ENCODE measurements at regions not wholly inside any gene's neighbourhood (a gene's known extent, or its start where the extent isn't known, plus 50 kb on each side); places are given as distances from the start of the nearest gene placed in this dataset.

DNA sequence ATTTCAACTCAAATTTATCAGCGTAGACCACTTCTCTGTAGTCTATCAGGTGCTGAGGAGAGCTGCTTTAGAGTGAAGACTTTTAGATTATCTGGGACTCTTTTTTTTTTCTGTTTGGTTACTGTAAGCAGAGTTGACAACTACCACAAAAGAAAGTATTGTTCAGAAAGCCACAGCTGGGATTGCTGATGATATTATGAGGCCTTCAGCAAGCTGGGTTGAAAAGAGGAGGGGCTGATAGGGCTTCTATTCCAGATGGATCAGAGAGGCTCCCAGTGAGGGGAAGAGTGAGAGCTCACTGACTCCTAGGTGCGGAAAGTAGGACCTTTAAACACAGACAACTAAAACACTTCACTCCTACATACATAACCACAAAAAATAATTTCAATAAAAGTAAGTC, 188.5 kb upstream of the FERD3L start:
- TF ChIP-seq, protein P1, sequence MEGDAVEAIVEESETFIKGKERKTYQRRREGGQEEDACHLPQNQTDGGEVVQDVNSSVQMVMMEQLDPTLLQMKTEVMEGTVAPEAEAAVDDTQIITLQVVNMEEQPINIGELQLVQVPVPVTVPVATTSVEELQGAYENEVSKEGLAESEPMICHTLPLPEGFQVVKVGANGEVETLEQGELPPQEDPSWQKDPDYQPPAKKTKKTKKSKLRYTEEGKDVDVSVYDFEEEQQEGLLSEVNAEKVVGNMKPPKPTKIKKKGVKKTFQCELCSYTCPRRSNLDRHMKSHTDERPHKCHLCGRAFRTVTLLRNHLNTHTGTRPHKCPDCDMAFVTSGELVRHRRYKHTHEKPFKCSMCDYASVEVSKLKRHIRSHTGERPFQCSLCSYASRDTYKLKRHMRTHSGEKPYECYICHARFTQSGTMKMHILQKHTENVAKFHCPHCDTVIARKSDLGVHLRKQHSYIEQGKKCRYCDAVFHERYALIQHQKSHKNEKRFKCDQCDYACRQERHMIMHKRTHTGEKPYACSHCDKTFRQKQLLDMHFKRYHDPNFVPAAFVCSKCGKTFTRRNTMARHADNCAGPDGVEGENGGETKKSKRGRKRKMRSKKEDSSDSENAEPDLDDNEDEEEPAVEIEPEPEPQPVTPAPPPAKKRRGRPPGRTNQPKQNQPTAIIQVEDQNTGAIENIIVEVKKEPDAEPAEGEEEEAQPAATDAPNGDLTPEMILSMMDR (IDR thresholded peaks at IDR 0.05) = no peak
- TF ChIP-seq EZH2 (IDR thresholded peaks at IDR 0.05; ENCODE audit: borderline replicate concordance, insufficient read depth, low read depth, low read length, poor library complexity, severe bottlenecking) = no peak

All from B cell (primary cell).